ENCODE measurements at regions not wholly inside any gene's neighbourhood (a gene's known extent, or its start where the extent isn't known, plus 50 kb on each side); places are given as distances from the start of the nearest gene placed in this dataset.

DNA sequence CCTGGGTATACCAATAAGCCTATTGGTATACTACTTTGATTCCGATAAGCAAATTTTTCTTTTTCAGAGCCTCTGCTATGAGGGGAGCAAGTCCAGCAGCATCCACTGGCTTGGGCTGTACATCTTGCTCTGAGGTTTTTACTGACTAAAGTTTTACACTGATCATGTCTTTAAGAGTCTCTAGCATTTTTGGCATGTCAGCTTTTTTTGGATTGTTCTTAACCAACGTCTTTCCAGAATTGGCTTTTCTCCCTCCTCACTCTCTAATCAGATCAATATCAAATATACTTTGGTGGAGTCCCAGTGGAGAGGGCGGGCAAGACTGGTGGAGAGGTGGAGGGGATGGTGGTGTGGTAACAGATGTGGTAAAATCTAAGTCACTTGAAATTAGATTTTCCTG, 196.8 kb downstream of the HEPH start:
- ChIA-PET SMC1A (ENCODE audit: uncharacterized antibody, unreplicated experiment) (no interaction called here), POLR2A (no interaction called here), RAD21 (ENCODE audit: unreplicated experiment) (no interaction called here), CTCF (interaction anchor here (0.7 to 1.0 kb wide), 2 partner anchors 17 to 336 kb away, joined by 3 read pairs; no protein-coding TSS in a partner anchor)
- in situ Hi-C loops (cut with MboI): loop anchor here (10.0 kb wide), 1 partner anchor 56 kb away; no protein-coding TSS in a partner anchor
- no peak for DNase-seq (ENCODE audit: low read depth, low spot score)
- H3K4me2 ChIP-seq (ENCODE audit: control insufficient read depth, insufficient read depth): no peak overlapping the region
- H4K20me1 ChIP-seq (ENCODE audit: control insufficient read depth, insufficient read depth): no peaks in the 10 kb centered on the region
- H3K36me3 ChIP-seq (ENCODE audit: control insufficient read depth in 2 of 2, insufficient read depth in 2 of 2, low read length in 1 of 2): no peaks in the 10 kb centered on the region
- H3K9me3 ChIP-seq (replicated peaks; ENCODE audit: control insufficient read depth, insufficient read depth, low read length): no peaks in the 10 kb centered on the region
- H3K4me1 ChIP-seq (ENCODE audit: control insufficient read depth, insufficient read depth, low read length): no peaks in the 10 kb centered on the region
- no peak overlapping the region for H3K27ac ChIP-seq (ENCODE audit: control insufficient read depth, insufficient read depth)
- no peak for ATAC-seq
- intact Hi-C loops (cut with micrococcal nuclease; ENCODE audit: unreplicated experiment): no loop called here
- no TSS peak for BruUV-seq (replicated peaks)
- no peaks in the 10 kb centered on the region for H3K79me2 ChIP-seq (ENCODE audit: control insufficient read depth, insufficient read depth, low read length)
- no peak overlapping the region for H3K9ac ChIP-seq (ENCODE audit: control insufficient read depth, insufficient read depth, low read length)
- H3K27me3 ChIP-seq (replicated peaks in 1 of 2; ENCODE audit: control insufficient read depth in 2 of 2, insufficient read depth in 2 of 2, low read length in 1 of 2): no peaks in the 10 kb centered on the region
- WGBS (ENCODE audit: insufficient coverage, insufficient replicate concordance, low lambda C conversion rate, missing lambda C conversion rate): 30% methylated on average over 3 of the region's 3 CpGs
- no peak overlapping the region for H3K4me3 ChIP-seq
- no peak overlapping the region for H2AFZ ChIP-seq (ENCODE audit: control insufficient read depth, low read depth, low read length)
- no peak for FAIRE-seq
- TF ChIP-seq IKZF1 (conservative IDR thresholded peaks at IDR 0.05) (no peak), SMAD1 (IDR thresholded peaks at IDR 0.05; ENCODE audit: low read depth, partially characterized antibody) (no peak), GATAD2B (conservative IDR thresholded peaks at IDR 0.05; ENCODE audit: low read depth) (no peak), CREB1 (IDR thresholded peaks at IDR 0.05; ENCODE audit: low read depth) (no peak), SIX5 (IDR thresholded peaks at IDR 0.05; ENCODE audit: low read depth, low read length, severe bottlenecking) (no peak), KLF5 (IDR thresholded peaks at IDR 0.05; ENCODE audit: partially characterized antibody) (no peak), ZNF207 (IDR thresholded peaks at IDR 0.05; ENCODE audit: borderline replicate concordance) (no peak), ESRRA (IDR thresholded peaks at IDR 0.05; ENCODE audit: low read length) (no peak), RCOR1 (conservative IDR thresholded peaks at IDR 0.05; ENCODE audit: low read depth, low read length) (no peak), SUZ12 (IDR thresholded peaks at IDR 0.05; ENCODE audit: unreplicated experiment) (no peak), TCF12 (IDR thresholded peaks at IDR 0.05; ENCODE audit: low read depth, low read length) (no peak), ZNF24 (IDR thresholded peaks at IDR 0.05) (no peak), PML (IDR thresholded peaks at IDR 0.05; ENCODE audit: low read length) (no peak)
- TF ChIP-seq, protein P1, sequence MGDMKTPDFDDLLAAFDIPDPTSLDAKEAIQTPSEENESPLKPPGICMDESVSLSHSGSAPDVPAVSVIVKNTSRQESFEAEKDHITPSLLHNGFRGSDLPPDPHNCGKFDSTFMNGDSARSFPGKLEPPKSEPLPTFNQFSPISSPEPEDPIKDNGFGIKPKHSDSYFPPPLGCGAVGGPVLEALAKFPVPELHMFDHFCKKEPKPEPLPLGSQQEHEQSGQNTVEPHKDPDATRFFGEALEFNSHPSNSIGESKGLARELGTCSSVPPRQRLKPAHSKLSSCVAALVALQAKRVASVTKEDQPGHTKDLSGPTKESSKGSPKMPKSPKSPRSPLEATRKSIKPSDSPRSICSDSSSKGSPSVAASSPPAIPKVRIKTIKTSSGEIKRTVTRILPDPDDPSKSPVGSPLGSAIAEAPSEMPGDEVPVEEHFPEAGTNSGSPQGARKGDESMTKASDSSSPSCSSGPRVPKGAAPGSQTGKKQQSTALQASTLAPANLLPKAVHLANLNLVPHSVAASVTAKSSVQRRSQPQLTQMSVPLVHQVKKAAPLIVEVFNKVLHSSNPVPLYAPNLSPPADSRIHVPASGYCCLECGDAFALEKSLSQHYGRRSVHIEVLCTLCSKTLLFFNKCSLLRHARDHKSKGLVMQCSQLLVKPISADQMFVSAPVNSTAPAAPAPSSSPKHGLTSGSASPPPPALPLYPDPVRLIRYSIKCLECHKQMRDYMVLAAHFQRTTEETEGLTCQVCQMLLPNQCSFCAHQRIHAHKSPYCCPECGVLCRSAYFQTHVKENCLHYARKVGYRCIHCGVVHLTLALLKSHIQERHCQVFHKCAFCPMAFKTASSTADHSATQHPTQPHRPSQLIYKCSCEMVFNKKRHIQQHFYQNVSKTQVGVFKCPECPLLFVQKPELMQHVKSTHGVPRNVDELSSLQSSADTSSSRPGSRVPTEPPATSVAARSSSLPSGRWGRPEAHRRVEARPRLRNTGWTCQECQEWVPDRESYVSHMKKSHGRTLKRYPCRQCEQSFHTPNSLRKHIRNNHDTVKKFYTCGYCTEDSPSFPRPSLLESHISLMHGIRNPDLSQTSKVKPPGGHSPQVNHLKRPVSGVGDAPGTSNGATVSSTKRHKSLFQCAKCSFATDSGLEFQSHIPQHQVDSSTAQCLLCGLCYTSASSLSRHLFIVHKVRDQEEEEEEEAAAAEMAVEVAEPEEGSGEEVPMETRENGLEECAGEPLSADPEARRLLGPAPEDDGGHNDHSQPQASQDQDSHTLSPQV (IDR thresholded peaks at IDR 0.05): no peak
- TF ChIP-seq, protein P2, sequence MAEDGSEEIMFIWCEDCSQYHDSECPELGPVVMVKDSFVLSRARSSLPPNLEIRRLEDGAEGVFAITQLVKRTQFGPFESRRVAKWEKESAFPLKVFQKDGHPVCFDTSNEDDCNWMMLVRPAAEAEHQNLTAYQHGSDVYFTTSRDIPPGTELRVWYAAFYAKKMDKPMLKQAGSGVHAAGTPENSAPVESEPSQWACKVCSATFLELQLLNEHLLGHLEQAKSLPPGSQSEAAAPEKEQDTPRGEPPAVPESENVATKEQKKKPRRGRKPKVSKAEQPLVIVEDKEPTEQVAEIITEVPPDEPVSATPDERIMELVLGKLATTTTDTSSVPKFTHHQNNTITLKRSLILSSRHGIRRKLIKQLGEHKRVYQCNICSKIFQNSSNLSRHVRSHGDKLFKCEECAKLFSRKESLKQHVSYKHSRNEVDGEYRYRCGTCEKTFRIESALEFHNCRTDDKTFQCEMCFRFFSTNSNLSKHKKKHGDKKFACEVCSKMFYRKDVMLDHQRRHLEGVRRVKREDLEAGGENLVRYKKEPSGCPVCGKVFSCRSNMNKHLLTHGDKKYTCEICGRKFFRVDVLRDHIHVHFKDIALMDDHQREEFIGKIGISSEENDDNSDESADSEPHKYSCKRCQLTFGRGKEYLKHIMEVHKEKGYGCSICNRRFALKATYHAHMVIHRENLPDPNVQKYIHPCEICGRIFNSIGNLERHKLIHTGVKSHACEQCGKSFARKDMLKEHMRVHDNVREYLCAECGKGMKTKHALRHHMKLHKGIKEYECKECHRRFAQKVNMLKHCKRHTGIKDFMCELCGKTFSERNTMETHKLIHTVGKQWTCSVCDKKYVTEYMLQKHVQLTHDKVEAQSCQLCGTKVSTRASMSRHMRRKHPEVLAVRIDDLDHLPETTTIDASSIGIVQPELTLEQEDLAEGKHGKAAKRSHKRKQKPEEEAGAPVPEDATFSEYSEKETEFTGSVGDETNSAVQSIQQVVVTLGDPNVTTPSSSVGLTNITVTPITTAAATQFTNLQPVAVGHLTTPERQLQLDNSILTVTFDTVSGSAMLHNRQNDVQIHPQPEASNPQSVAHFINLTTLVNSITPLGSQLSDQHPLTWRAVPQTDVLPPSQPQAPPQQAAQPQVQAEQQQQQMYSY (CRISPR knock-in tag; IDR thresholded peaks at IDR 0.05): no peak
- TF ChIP-seq, protein P3, sequence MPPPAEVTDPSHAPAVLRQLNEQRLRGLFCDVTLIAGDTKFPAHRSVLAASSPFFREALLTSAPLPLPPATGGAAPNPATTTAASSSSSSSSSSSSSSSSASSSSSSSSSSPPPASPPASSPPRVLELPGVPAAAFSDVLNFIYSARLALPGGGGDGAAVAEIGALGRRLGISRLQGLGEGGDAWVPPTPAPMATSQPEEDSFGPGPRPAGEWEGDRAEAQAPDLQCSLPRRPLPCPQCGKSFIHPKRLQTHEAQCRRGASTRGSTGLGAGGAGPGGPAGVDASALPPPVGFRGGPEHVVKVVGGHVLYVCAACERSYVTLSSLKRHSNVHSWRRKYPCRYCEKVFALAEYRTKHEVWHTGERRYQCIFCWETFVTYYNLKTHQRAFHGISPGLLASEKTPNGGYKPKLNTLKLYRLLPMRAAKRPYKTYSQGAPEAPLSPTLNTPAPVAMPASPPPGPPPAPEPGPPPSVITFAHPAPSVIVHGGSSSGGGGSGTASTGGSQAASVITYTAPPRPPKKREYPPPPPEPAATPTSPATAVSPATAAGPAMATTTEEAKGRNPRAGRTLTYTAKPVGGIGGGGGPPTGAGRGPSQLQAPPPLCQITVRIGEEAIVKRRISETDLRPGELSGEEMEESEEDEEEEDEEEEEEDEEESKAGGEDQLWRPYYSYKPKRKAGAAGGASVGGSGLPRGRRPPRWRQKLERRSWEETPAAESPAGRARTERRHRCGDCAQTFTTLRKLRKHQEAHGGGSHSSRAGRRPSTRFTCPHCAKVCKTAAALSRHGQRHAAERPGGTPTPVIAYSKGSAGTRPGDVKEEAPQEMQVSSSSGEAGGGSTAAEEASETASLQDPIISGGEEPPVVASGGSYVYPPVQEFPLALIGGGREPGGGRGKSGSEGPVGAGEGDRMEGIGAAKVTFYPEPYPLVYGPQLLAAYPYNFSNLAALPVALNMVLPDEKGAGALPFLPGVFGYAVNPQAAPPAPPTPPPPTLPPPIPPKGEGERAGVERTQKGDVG (CRISPR knock-in tag; IDR thresholded peaks at IDR 0.05): no peak

Data from GM12878 (cell line).